IPS DF 4.7 (cell line): ENCODE measurements at regions not wholly inside any gene's neighbourhood (a gene's known extent, or its start where the extent isn't known, plus 50 kb on each side); places are given as distances from the start of the nearest gene placed in this dataset.
"Not testable (repeated sequence)": the region's sequence is repeated elsewhere in the genome, so short reads cannot be mapped to it uniquely, and the experiment has no call there.

Experiments
- DNase-seq: peaks from one replicate; pipeline ENCODE4 v3.0.0-alpha.2; 2013; ENCODE audit warnings: low spot score; ENCODE audit errors: extremely low read depth

DNA sequence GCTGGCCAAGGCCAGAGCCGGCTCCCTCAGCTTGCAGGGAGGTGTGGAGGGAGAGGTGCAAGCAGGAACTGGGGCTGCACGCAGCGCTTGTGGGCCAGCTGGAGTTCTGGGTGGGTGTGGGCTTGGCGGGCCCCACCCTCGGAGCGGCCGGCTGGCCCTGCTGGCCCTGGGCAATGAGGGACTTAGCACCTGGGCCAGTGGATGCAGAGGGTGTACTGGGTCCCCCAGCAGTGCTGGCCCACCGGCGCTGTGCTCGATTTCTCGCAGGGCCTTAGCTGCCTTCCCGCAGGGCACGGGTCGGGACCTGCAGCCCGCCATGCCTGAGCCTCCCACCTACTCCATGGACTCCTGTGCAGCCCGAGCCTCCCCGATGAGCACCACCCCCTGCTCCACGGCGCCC, 115.6 kb upstream of the MARK1 start:
- DNase-seq = not testable (repeated sequence)

DNA sequence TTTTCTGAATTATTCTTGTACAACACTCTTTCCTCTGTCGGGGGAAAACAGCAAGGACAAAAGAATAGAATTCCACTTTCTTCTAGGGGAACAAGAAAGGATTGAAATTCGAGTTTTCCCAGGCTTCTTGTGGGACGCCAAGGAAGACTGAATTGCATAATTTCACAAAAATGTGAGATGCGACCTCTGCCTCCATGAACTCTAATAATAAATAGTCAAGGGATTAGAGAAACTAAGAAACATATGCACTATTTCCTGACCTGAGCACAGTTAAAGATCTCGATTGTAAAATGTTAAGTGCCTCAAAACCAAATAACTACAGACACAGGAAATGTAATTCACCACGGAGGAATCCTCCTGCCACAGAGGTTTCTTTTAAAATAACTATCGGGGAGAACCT, 117.3 kb upstream of the MARK1 start:
- DNase-seq = no peak

DNA sequence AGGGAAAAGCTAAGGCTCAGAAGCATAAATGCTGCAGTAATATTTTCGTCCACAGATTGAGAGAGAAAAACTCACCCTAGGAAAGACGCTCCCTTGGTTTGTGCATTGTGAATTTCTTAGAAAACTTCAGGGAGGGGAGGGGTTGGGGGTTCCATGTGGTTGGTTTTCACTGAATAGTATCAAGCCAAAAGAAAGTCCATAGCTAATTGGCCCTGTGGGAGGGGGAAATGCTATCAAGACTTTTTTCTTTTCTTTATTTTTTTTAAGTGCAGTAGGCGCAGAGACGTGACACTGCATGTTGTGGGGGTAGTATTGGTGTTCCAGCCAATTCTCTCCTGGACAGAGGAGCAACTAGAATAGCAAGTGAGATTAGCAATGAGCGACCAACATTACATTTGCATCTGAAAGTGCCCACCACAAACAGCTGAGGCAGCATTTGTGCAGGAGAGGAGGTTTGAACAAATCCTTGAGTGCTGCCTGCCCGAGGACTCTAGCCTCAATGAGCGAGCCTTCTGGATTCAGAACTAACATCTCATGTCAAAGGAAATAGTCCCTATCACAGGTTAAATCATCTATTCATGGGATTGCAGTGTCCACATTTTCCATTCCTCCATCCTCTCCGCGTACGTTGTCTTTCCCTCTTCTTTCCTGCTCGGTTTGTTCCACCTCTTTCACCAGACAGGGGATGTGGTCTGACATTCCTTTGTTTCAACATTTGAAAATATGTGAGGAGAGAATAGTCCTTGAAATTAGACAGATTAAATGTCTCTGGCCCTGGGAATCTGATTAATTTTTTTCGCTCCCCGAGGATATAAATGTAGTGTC, 118.0 kb upstream of the MARK1 start:
- no peak for DNase-seq

DNA sequence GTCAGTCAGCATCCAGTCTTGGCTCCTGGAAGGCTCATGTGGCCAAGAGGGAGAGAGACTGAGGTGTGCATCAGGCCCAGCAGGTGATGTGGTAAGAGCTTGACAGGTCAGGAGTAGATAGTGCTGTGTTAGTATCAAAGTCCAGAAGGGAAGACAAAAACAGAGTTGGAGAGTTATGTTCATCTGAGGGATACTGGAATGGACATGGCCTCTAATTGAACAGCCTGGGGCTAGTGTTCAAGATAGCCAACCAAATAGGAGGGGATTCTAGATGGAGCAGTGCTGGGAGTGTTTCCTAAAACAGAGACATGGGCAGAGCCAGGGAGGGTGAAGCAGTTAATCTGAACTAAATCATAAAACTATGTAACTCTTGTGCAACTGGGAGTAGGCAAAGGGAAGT, 120.7 kb upstream of the MARK1 start:
- no peak for DNase-seq

DNA sequence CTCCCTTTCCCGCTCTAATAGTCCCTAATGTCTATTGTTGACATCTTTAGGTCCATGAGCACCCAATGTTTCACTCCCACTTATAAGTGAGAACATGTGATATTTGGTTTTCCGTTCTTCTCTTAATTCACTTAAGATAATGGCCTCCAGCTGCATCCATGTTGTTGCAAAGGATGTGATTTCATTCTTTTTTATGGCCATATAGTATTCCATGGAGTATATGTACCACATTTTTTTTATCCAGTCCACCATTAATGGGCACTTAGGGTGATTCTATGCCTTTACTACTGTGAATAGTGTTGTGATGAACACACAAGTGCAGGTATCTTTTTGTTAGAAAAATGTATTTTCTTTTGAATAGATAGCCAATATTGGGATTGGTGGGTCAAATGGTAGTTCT, 126.0 kb upstream of the RAB3GAP2 start:
- no peak for DNase-seq

DNA sequence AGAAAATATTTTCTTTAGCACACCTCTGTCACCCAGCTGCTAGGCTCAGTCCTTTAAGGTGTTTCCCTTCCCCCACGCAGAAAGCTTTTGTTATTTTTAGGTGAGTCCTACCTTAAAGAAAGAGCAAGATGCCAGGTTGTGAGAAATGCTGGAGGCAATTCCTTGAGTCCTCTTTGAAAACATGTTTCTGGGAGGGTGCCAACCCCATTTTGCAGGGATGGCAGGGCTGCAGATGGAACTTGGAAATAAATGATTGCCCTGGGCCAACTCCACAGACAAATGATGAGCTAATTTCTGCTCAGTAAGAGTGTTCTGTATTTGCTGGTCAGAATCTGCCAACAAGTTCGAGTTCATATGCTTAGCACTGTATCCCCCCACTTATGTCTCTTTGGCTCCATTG, 119.2 kb upstream of the RAB3GAP2 start:
- no peak for DNase-seq

DNA sequence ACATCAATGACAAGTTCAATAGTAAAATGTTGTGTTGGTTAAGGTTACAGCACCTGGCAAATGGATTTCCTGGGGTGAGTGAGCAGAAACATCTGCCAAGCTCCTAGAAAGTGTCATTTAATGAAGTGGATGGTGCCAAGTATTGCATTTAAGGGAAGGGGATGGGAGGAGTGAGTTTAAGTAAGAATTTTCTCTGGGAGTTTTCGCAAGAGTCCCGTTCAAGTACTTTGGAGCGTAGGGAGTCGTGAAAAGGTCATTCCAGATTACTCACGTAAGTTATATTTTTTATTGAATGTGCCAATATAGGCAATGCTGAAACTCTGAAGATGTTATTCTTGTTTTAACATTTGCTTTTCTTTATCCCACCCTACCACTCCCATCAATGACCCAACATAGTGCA, 117.4 kb upstream of the RAB3GAP2 start:
- DNase-seq = no peak

DNA sequence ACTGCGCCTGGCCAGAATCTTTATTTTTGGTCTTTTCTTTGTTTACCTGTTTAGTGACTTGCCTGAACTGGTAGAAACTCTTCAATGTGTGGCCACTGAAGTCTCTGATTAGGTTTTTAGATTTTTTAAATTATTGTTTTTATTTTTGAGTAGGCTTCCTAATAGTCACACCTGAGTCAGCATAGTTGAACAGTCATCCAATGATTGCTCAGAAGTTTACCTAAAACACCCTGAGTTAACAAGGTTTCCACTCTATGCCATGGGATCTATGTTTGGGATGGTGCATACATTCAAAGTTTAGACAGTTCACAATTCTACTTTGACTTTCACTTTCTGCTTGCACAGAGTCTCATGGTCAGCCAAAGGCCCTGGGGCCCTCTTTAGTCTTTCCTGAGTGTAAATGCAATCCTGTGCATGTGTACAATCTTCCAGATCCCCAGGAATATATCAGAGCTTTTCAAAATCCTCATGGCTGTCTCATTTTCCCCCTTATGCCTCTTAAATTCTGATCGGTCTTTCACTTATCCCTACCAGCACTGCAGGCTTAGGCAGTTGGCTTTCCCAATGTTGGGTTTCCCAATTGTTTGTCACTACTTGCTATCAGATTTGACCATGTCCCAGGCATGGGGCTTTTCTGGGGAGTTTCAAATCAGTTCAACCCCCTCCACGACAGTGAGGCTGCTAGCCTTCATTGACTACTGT, 114.4 kb upstream of the RAB3GAP2 start:
- no peak for DNase-seq

DNA sequence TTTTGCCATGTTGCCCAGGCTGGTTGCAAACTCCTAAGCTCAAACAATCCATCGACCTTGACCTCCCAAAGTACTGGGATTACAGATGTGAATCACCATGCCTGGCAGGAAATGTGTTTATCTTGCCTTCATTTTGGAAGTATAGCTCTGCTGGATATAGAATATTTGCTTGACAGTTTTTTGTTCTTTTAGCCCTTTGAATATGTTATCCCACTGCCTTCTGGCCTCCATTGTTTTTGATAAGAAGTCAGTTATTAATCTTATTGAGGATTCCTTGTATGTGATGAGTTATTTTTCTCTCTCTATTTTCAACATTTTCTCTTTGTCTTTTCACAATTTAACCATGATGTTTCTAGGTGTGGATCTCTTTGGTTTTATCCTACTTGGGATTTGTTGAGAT, 112.9 kb upstream of the RAB3GAP2 start:
- DNase-seq = no peak

DNA sequence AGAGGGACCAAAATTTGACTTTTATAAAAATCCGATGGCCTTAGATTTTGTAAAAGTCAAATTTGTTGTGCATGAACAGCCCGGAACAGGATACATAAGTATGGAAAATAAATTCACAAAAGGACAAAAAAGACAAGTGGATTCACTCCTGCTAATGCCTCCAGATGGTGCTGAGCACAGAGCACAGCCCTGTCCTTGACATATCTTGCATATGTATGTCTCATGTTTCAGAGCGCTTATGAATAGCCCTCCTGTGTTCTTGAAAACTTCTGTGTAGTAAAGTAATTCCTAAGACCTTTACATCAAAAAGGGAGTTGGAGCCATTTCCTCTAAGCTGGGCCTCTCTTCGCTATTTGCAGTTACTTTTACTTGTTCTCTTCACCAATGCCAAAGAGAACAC, 110.7 kb upstream of the RAB3GAP2 start:
- no peak for DNase-seq

DNA sequence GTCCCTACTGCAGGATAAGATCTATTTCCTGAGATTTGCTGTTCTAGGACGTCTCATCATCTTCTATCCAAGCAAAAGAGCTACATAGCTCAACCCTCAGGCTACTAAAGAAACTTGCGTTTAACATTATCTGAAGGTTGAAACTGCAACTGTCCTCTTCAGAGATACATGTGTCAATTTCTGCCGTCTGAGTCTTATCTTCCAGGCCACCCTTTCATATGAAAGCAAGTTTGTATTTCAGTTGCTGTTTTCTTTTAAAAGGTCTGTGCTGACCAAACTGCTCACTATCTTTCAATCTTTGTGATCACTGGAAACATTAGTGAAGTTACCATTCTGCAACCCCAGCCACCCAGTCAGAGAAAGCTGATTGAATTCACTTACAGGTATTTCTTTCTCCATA, 108.6 kb upstream of the RAB3GAP2 start:
- DNase-seq = no peak

DNA sequence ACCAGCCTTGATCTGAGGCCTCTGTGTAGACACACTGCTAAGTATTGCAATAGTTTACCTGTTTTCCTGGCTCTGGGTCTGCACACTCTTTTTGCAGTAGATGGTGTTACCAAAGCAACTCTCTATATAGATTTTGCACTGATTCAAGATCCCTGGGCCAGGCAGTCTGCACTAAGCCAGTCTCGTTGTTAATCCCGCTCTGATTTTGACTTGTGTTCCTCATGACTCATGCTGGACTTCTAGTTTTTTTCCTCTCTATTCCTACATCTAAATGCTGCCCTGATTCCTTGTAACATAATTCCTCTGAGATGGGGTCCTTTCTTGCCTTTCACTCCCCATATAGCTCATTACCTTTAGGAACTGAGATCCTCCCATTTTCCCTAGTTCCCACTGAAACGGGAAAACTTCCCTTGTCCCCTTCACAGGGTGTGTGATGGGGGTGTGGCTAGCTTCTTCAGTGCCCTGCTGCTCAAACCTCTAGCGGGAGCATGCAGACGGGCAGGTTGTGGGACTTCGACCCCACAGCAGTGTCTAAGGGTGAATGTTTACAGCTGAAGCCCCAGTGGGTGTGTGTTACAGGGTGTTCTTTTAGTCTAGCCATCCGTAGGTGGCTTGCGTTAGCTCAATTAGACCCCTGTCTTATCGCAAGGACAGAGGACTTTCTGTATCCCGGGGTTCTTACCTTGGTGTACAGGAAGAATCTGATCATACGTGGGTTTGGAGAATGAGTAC, 106.5 kb upstream of the RAB3GAP2 start:
- no peak for DNase-seq

DNA sequence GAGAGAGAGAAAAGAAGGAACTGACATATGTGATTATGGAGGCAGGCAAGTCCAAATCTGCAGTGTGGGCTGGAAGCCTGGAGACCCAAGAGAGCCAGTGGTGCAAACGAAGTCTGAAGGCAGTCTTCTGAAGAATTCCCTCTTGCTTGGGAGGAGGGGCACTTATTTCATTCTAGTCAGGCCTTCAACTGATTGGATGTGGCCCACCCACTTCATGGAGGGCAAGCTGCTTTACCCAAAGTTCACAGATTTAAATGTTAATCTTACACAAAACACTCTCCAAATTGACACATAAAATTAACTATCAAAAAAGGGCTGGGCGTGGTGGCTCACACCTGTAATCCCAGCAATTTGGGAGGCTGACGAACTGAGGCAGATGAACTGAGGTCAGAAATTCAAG, 103.5 kb upstream of the RAB3GAP2 start:
- DNase-seq = no peak

DNA sequence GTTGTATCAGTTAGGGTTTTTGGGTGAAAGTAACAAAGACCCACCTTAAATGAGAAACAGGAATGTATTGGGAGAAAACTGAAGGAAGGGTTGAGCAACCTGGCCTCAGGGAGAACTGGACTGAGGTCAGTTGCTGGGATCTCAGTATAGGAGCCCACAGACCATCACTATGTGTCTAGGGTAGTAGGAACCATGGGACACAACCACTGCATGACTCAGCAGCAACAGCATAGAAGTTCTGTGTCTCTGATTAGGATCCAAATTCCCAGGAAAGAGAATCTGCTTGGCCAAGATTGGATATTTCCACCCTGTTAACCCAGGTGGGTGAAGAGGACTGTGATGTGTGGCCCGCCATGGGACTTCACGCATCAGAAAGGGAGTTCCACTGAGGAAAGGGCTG, 102.2 kb upstream of the RAB3GAP2 start:
- no peak for DNase-seq

DNA sequence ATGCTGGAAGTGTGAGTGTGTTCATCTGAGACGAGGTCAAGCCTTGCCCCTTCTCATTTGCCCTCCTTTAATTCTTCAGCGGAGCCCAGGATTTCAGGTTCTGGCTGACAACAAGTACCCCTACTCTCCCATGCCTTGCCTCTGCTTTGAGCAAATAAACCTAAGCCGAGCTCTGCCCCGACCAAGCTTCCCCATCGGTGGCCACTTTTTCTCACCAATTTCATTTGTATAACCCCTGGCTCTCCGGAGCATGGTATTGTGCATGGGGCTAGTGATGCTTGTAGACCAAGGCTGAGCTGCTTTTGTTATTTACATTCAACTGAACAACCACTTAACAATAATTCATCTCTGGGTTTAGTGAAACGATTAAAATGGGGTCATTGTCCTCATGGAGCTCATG, 100.2 kb upstream of the RAB3GAP2 start:
- no peak for DNase-seq

DNA sequence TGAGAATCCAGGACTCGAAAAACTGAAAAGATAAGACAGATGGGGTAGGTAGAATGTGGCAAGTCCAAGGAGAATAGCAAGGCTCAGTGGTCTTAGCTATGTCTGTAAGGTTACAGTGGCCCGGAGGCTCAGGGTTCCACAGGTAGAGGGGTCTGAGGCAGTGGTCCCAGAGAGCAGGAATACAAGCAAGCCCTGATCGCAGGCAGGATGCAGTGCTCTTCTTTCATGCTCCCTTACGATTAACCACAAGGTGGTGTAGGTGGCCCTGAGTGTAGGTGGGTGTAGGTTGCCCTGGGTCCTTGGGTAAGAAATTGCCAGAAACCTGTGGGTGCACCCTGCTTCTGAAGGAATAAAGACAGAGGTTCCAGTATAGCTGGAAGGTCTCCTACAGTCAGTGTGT, 99.1 kb upstream of the RAB3GAP2 start:
- DNase-seq = no peak

DNA sequence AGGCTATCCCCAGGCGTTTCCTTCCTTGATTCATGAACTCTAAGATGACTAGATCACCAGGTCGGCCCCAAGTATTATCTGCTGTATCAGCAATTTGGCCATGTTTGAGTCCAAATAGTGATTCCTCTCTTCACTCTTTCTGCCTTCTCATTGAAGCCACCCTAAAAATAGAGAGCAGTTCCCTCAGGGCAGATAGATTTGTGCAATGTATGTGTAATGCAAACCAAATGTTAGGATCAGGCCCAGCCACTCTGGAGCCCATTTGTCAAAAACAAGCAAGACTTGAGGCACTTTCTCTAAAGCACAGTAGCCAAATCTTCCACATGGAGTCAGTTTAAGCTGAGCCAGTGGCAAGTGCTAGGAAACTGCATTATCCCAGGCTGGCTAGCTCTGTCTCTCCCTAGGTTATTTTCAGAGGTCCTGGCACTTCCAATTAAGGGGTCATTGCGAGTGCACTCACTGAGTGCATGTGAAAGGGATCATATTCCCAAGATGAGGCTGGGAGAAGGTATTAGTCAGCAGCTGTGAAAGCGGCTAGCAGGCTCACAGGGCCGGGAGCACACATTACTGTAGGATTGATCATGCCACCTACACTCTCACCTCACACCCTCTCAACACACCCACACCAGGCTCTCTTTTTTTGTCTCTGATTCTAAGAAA, 97.9 kb upstream of the RAB3GAP2 start:
- DNase-seq = no peak

DNA sequence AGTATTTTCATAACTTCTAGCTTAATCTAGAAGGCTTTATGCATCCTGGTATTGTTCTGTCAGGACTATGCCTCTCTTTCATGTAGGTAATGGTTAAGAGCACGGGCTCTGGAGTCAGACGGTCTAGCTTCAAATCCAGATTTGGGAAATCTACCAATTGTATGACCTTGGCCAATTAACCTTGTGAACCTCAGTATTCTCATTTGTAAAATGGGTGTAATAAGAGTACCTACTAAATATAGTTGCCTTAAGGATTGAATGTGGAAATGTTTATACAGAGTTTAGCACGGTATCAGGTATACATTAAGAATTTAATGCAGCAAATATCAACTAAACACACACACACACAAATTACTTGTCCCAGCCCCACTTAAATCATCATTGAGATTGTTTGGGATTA, 97.3 kb upstream of the RAB3GAP2 start:
- no peak for DNase-seq

DNA sequence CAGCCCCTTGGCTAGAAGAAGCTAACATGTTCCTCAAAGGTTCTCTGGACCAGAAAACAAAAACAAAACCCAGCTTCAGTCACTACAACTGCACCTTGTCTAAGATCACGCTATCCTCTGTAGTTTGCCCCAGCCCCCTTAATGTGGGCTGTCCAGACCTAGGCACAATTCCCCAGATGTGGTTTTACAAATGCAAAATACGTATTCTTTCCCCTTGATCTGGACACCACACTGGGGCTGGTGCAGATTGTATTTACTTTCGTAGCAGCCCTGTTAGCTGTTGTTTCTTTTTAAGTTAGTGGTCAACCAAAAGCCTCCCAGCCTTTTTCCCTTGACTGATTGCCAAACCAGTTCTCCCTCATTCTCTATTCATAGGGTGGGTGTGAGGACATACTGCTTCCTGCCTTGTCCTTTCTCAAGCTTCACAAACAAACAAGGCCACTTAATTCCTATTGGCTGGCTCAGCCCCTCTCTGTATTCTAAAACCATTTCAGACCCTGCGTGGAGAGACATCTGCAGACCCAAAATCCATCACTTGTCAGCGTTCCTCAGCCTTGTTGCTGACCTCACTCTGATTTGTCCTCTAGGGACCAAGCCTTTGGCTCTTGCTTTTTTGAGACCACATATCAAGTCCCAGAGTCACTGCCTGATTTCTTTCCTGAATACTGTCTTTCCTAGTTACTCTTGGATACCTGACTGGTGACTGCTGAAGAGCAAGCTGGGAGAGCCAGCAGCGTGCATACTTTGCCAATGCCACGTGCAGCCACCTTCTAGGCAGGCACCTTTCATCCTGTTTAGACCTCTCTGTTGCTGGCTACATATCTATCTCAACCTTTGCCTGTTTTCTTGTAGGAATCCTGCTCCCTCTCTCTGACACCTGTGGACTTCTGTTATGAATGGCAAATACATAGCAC, 96.4 kb upstream of the RAB3GAP2 start:
- no peak for DNase-seq

DNA sequence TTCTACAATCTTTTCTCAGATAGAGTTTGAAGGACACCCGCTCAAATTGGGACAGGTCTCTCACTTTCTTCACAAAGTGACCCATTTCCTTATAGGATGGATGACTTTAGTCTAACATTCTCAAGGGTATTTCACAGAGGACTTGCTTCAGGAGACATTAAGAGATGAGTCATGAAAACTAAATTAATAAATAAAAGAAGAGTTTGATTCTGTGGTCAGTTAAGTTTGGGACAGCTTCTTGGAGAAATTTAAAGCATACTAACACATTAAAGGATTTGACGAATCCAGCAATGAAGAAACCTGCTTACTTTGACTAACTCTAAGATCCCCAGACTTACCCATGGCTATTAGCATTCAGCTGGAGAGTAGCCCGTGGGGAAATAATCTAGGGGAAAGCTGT, 95.6 kb upstream of the RAB3GAP2 start:
- no peak for DNase-seq

DNA sequence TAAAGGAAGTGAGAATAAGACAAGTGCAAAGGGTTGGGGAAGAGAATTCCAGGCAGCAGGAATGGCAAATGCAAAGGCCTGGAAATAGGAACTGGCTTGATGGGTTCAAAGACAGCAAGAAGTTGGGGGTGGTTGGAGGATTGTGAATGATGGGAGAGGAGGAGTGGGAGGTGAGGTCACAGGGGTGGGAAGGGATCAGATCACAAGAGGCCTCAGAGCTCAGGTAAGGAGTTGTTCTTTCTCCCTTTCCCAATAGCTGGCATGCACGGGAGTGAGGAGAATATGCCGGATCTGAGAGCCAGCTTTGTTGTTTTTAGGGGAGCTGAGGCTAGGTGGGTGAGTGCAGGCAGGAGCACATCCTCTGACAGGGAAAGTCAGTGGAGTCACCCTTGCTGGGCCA, 94.0 kb upstream of the RAB3GAP2 start:
- DNase-seq = no peak
